Right lobe of liver (tissue), 4 donors: ENCODE measurements at regions not wholly inside any gene's neighbourhood (a gene's known extent, or its start where the extent isn't known, plus 50 kb on each side); places are given as distances from the start of the nearest gene placed in this dataset.

ENCODE experiments used
- POLR2A ChIP-seq: fragments of 450-650 bp; IDR thresholded peaks from one replicate; pipeline ENCODE4 v1.6.1; 2017; ENCODE audit warnings: antibody characterized with exemption, mild to moderate bottlenecking
- TF ChIP-seq, protein P1 (sequence below), 4 donors: fragments of 200-600 bp in 3 of 4; fragments of 450-650 bp in 1 of 4; IDR thresholded peaks; one replicate each; pipeline versions ENCODE4 v1.5.1 to v1.8.0; 2016 to 2022; ENCODE audit warnings: antibody characterized with exemption in 4 of 4, mild to moderate bottlenecking in 2 of 4
- donor health status: DM: no; HTN: no; CAD: no.
- donor health status: DM: no; HTN: no; CAD: no.
- donor health status: DM: no; HTN: yes; CAD: no.

DNA sequence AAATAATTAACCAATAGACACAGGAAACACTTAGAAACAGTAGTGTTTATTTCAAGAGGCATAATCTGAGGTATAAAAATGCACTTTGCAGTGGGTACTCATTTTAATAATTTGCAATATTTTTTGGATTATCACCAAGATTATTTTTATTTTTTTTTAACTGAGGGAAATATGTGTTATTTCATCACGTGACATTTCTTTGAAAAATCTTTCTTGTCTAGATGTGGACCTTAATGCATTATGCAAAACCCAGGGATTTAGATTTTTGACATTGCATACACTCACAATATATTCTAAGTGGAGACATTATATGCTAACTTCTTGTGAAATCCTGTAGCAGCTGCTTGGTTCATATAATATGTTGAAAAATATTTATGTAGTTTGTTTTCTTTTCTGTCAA lies 260.4 kb upstream of the MEIS2 start:
- TF ChIP-seq POLR2A = no peak
- TF ChIP-seq, protein P1, sequence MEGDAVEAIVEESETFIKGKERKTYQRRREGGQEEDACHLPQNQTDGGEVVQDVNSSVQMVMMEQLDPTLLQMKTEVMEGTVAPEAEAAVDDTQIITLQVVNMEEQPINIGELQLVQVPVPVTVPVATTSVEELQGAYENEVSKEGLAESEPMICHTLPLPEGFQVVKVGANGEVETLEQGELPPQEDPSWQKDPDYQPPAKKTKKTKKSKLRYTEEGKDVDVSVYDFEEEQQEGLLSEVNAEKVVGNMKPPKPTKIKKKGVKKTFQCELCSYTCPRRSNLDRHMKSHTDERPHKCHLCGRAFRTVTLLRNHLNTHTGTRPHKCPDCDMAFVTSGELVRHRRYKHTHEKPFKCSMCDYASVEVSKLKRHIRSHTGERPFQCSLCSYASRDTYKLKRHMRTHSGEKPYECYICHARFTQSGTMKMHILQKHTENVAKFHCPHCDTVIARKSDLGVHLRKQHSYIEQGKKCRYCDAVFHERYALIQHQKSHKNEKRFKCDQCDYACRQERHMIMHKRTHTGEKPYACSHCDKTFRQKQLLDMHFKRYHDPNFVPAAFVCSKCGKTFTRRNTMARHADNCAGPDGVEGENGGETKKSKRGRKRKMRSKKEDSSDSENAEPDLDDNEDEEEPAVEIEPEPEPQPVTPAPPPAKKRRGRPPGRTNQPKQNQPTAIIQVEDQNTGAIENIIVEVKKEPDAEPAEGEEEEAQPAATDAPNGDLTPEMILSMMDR (IDR thresholded peaks at IDR 0.05) = no peak
